Breast epithelium (tissue), 4 donors: ENCODE measurements at regions not wholly inside any gene's neighbourhood (a gene's known extent, or its start where the extent isn't known, plus 50 kb on each side); places are given as distances from the start of the nearest gene placed in this dataset.

Experiments
- DNase-seq, 2 donors: peaks; one replicate each; pipeline ENCODE4 v3.0.0-alpha.2; 2019; ENCODE audit warnings: low spot score in 2 of 2
- H3K27ac ChIP-seq, 2 donors: fragments of 200-600 bp; sonication (generic) in 1 of 2; one replicate each; pipeline ENCODE4 v1.5.1; 2016 to 2019; ENCODE audit warnings: mild to moderate bottlenecking in 1 of 2
- H3K27me3 ChIP-seq, 2 donors: fragments of 200-600 bp; sonication (generic) in 1 of 2; one replicate each; pipeline versions ENCODE4 v1.5.1 to v1.6.0; 2017 to 2019; ENCODE audit warnings: control low read depth in 1 of 2, mild to moderate bottlenecking in 1 of 2
- H3K36me3 ChIP-seq: fragments of 200-600 bp; one replicate; pipeline ENCODE4 v1.5.1; 2019
- H3K4me1 ChIP-seq, 2 donors: fragments of 200-600 bp; sonication (generic); one replicate each; pipeline ENCODE4 v1.5.1; 2016 to 2019; ENCODE audit warnings: control low read depth in 1 of 2
- H3K4me3 ChIP-seq, 3 donors: fragments of 200-600 bp; sonication (generic); 1 replicate in 2 of 3; 2 replicates in 1 of 3; pipeline ENCODE4 v1.5.1; 2016 to 2019; ENCODE audit warnings: mild to moderate bottlenecking in 3 of 3, moderate library complexity in 2 of 3
- H3K9me3 ChIP-seq, 2 donors: fragments of 200-600 bp; sonication (generic) in 1 of 2; one replicate each; pipeline ENCODE4 v1.5.1; 2016 to 2019; ENCODE audit warnings: control low read depth in 1 of 2
- CTCF ChIP-seq, 3 donors: fragments of 450-650 bp; IDR thresholded peaks; one replicate each; pipeline ENCODE4 v1.5.1; 2016 to 2017; ENCODE audit warnings: antibody characterized with exemption in 3 of 3, mild to moderate bottlenecking in 3 of 3, moderate library complexity in 3 of 3
- POLR2A ChIP-seq: fragments of 450-650 bp; IDR thresholded peaks from one replicate; pipeline ENCODE4 v1.6.1; 2016; ENCODE audit warnings: antibody characterized with exemption, mild to moderate bottlenecking, moderate library complexity
- POLR2AphosphoS5 ChIP-seq, 3 donors: sonication (generic); formaldehyde crosslinking; IDR thresholded peaks; one replicate each; pipeline ENCODE4 v1.6.1; 2017; ENCODE audit warnings: antibody characterized with exemption in 3 of 3
- intact Hi-C: fragments of 100-400 bp; cut with DNase I; formaldehyde crosslinking; loops from one replicate; pipeline ENCODE4 v1.15.1; 2023; ENCODE audit warnings: low total_unique reads

- TF ChIP-seq POLR2AphosphoS5 (IDR thresholded peaks at IDR 0.05) (no peak), CTCF (IDR thresholded peaks at IDR 0.05) (no peak), POLR2A (no peak)
- intact Hi-C loops, result no loop called here
Measured at GRCh38 chr2:128580988-128581848, 262.6 kb upstream of the HS6ST1 start.

GRCh38 chr2:128581849-128582244 is 263.2 kb upstream of the HS6ST1 start:
- Histone ChIP-seq H3K27me3 (no peaks in the 10 kb centered on the region), H3K27ac (no peak overlapping the region), H3K4me1 (no peaks in the 10 kb centered on the region), H3K4me3 (no peak overlapping the region), H3K9me3 (no peaks in the 10 kb centered on the region), H3K36me3 (no peaks in the 10 kb centered on the region)
- TF ChIP-seq POLR2A (no peak), CTCF (IDR thresholded peaks at IDR 0.05) (no peak), POLR2AphosphoS5 (IDR thresholded peaks at IDR 0.05) (no peak)
- peak in 1 of 2 donors; percentile 2 for DNase-seq
- intact Hi-C loops, result no loop called here

More at GRCh38 chr2:128580988-128581848, 262.6 kb upstream of the HS6ST1 start:
- no peaks in the 10 kb centered on the region for H3K9me3 ChIP-seq
- H3K36me3 ChIP-seq, result no peaks in the 10 kb centered on the region
- no peaks in the 10 kb centered on the region for H3K27me3 ChIP-seq
- peak in 1 of 2 donors; percentile 7 for DNase-seq
- no peak overlapping the region for H3K27ac ChIP-seq
- H3K4me1 ChIP-seq, result no peaks in the 10 kb centered on the region
- H3K4me3 ChIP-seq, result no peak overlapping the region

GRCh38 chr2:128584296-128584890 is 265.7 kb upstream of the HS6ST1 start:
- intact Hi-C loops, result no loop called here
- Histone ChIP-seq H3K9me3 (no peaks in the 10 kb centered on the region), H3K4me3 (no peak overlapping the region), H3K27me3 (no peaks in the 10 kb centered on the region), H3K4me1 (no peaks in the 10 kb centered on the region), H3K27ac (no peak overlapping the region), H3K36me3 (no peaks in the 10 kb centered on the region)
- TF ChIP-seq POLR2A (no peak), CTCF (IDR thresholded peaks at IDR 0.05) (no peak), POLR2AphosphoS5 (IDR thresholded peaks at IDR 0.05) (no peak)
- peak in 1 of 2 donors; percentile 2 for DNase-seq

GRCh38 chr2:128585706-128586105 is 267.0 kb upstream of the HS6ST1 start:
- H3K36me3 ChIP-seq, result no peaks in the 10 kb centered on the region
- no peaks in the 10 kb centered on the region for H3K4me1 ChIP-seq
- no peak overlapping the region for H3K27ac ChIP-seq
- no peak overlapping the region for H3K4me3 ChIP-seq
- no peak for DNase-seq
- no peaks in the 10 kb centered on the region for H3K9me3 ChIP-seq
- intact Hi-C loops, result no loop called here
- TF ChIP-seq POLR2AphosphoS5 (IDR thresholded peaks at IDR 0.05), result no peak
- no peak for TF ChIP-seq POLR2A
- TF ChIP-seq CTCF (IDR thresholded peaks at IDR 0.05), result no peak
- H3K27me3 ChIP-seq, result no peaks in the 10 kb centered on the region

- no peak for DNase-seq
- TF ChIP-seq POLR2AphosphoS5 (IDR thresholded peaks at IDR 0.05) (no peak), POLR2A (no peak), CTCF (IDR thresholded peaks at IDR 0.05) (no peak)
- Histone ChIP-seq H3K27me3 (no peaks in the 10 kb centered on the region), H3K27ac (no peak overlapping the region), H3K36me3 (no peaks in the 10 kb centered on the region), H3K4me1 (peaks cover 0 to 3% of the 10 kb centered on the region in 2 donors), H3K9me3 (no peaks in the 10 kb centered on the region), H3K4me3 (no peak overlapping the region)
- intact Hi-C loops, result no loop called here
Measured at GRCh38 chr2:128589681-128590080, 271.0 kb upstream of the HS6ST1 start.
